ENCODE measurements at regions not wholly inside any gene's neighbourhood (a gene's known extent, or its start where the extent isn't known, plus 50 kb on each side); places are given as distances from the start of the nearest gene placed in this dataset.

GRCh38 chr17:45689451-45689850 lies 94.7 kb upstream of the CRHR1 start:
- DNase-seq = no peak

DNA sequence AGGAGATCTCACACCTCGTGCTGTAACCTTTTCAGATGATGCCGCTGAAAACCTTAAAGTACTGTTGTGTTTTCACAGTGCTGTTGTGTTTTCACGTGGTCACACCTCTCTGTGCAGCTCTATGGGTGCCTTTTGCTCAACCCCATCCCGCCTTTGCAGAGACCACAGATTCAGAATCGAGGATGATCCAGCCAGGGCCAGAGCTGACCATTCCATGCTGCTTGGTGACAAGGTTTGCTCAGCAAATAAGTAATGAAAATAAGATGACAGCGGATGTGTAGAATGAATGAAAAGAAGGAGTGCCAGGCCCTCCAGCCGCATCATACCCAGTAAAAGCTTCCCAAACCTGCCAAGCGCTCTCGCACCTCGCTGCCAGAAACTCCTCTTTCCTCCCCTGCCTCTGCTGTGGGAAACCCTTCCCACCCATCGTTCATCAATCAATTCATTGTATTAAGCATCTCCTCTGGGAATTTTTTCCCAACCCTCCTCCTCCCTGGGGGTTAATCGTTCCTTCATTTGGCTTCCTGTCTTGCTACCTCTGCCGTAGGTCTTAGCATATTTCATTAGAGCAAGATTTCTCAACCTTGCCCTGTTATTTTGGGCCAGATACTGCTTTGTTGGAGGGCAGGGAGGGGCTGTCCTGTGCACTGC lies 93.4 kb upstream of the CRHR1 start:
- no peak for DNase-seq

- DNase-seq = no peak
Measured at GRCh38 chr17:45692661-45693060, 91.5 kb upstream of the CRHR1 start.

DNA sequence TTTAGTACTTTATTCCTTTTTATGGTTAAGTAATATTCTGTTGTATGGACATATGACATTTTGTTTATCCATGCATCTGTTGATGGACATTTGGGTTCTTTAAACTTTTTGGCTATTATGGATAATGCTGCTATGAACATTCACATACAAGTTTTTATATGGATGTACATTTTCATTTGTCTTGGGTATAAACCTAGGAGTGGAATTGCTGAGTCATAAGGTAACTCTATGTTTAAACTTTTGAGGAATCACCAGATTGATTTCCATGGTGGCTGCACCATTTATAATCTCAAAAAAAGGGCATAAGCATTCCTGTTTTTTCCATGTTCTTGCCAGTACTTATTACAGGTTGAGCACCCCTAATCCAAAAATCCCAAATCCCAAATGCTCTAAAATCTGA lies 90.3 kb upstream of the CRHR1 start:
- DNase-seq = no peak

DNA sequence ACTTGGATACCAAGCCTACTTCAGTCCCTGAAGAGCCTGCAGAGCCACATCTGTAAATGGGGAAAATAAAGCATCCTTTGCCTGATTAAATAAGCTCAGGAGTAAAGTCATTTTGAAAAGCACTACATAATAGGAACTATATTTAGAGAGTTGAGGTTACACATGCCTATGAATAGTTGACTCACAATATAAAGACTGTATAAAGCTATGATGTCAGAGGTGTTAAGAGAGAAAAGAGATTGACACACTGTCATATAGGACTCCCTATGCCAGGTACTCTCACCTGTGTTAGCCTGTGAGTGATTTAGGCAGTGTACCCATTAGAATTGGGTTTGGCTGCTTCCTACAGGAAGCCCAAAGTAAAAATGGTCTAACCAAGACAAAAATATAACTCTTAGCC lies 87.7 kb upstream of the CRHR1 start:
- DNase-seq = no peak

DNA sequence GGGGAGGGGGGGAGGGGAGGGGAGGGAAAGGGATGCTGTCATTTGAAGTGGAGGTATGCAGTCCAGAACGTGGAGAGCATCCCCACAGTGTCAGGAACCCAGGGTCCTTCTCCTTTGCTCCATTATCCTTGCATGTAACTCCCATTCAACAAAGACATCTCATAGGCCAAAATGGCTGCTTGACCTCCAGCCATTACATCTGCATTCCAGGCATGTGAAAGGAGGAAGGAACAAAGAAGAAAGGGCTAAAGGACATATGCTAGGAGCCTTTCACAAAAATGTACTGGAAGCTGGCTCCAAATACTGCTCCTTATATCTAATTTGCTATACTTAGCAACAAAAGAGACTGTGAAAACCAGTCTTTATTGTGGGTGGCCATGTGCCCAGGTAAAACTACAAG lies 87.0 kb upstream of the CRHR1 start:
- DNase-seq = no peak

DNA sequence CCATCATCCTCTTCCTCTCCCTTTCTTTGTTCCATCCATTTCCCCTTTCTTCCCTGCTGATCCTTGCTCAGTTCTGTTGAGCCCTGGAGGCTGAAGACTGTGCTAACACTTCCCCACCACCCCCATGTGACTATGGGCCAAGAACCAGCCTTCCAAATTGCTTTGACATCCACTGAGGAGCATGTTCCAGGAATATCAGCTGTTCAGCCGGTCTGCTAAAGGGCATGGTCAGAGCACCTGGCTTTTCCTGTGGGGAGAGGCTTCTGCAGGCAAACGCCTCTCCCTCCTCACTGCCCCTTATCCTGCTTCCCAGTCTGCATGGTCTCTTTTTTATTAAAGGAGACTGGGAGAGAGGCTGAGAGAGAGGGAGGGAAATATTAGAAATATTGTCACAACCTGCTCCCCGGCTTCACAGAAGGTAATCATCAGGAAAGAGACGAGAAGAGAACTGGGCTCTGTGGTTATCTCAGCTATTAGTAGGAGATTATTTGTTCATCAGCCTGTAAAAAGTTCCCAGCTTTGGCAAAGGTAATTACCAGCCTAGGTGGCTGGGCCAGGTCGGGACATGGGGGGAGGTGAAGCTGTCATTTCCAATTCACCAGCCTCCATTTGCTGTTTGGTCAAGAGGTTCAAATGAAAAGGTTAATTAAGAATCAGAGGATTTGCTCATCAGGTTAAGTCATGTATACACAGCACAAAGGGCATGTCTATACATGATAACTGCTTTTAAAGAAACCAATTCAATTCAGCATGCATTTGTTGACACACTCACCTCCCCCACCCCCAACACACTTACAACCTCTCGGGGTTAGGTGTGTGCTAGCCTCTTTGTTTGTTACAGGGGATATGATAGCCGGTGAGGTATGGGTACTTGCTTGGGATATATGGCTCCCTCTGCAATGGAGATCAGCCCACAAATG lies 83.7 kb upstream of the CRHR1 start:
- DNase-seq = no peak

DNA sequence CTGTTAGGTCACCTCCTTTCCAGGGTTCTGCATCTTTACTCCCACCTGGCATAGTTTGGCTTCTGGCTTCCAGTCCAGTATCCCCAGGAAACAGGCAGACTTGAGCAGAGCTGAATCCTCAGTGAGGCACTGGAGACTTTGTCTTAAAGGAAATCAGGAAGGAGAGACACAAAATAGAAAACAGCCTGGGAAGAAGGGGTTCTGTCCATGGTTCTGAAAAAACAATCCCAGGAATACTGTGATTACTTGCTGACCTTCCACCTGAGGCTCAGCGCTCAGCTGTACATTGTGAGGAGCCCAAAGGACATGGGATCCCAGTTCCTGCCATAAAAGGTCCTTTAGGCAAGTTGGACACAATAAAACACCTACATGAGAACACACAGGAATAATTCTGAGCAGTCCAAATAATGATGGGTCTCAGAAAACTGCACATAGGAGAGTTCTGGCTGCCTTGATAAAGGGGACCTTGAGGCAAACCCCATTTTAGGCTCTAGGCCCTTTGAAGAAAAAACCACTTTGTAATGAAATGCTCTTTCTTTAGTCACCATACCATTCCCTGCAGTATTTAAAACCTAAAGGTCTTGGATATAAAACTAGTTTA lies 81.4 kb upstream of the CRHR1 start:
- DNase-seq = no peak

GRCh38 chr17:45703348-45703747 lies 80.8 kb upstream of the CRHR1 start:
- DNase-seq = no peak

GRCh38 chr17:45703806-45704205 lies 80.3 kb upstream of the CRHR1 start:
- no peak for DNase-seq

GRCh38 chr17:45704251-45704650 lies 79.9 kb upstream of the CRHR1 start:
- no peak for DNase-seq

GRCh38 chr17:45705123-45706009 lies 78.8 kb upstream of the CRHR1 start:
- no peak for DNase-seq

- DNase-seq = no peak
Measured at GRCh38 chr17:45706033-45706432, 78.1 kb upstream of the CRHR1 start.

- DNase-seq = no peak
Measured at GRCh38 chr17:45708707-45709290, 75.3 kb upstream of the CRHR1 start.

DNA sequence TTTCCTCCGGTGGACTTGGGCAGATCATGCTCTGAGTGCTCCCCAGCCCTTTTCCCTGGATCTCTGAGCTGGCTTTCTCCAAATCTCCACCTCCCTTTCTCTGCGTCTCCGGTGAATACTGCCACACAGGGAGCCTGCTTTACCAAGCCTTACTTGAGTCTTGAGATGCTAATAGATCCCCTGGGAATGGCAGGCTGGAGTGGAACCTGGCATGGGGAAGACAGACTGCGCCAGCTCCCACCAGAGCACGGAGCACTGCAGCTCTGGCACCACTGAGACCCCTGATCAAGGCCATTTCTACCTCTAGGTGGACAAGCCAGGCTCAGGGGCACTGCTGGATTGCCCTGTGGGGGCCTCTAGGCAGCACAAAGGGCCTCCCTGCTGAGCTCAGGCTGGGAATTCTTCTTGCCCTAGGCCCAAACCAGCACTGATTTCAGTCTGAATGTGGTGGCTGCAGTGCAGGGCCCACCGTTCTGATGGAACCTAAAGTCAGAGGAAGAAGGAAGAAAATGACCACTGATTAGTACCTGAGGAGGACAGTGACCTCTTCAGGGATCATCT lies 74.3 kb upstream of the CRHR1 start:
- DNase-seq = no peak

GRCh38 chr17:45715787-45716186 lies 68.3 kb upstream of the CRHR1 start:
- DNase-seq = no peak

- DNase-seq = no peak
Measured at GRCh38 chr17:45718791-45719190, 65.3 kb upstream of the CRHR1 start.

DNA sequence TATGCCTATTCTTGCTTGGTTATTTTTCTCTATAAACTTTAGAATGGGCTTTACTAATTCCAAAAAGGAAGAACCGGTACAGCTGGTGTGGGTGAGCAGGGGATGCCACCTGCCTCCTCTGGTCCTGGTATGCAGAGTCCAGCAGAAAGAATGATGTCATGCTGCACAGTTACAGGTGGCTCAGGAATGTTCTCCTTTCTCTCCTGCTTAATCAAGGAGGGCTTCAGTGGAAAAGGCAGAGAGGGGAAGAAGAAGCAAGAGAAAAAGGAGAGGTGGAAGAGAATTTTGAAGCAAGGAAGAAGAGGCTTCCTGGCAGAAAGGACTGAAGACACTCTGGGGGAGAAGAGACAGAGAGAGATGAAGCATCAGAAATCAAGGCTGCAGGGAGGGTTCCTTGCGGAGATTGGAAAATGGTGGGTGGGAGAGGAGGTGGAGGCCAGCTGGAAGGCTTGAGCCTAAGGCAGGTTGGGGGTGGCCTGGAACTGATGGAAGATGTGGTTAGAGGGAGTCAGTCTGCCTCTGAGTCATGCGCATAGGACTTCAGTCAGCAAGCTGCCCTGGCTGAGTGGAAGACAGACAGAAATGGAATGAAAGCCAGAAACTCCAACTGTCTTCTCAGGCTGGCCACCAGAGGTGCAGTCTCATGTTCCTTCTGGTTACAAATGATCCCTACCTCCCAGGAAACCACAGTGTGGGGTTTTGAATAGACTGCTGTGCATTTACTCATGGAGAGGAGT lies 64.6 kb upstream of the CRHR1 start:
- no peak for DNase-seq

DNA sequence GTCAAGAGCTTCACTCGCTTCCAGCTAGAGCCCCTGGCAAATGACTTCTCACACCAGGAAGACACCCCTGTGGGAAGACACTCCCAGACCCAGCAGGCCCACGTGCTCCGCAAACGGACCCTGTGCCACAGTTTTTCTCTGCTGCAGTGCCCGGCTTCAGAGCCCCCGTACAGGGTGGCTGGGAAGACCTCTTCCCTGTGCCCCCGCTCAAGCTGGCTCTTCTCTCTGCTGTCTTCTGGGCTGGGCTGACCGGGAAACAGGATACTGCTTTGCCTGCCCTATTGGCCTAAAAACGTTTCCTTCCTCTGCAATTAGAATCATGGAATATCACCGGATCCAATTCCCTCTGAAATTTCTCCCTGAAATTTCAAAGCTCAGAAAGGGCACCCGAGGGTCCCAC lies 63.7 kb upstream of the CRHR1 start:
- no peak for DNase-seq

DNA sequence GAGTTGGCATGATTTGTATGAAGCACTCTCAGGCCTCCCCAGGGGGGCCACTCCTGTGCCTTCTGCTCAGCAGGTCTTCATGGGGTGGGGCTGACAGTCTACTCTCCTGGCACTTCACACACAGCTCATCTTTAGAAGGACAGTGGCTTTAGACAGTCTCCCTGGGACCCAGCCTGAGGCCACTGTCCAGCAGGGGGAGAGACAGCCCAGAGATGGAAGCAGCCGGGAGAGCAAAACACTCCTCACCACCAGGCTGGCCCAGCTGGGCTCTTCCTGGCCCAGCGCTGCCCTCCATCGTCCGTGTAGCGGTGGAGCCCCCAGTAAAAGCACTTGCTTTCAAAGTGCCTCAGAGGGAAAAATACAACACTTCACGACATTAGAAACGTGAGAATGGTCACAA lies 62.0 kb upstream of the CRHR1 start:
- DNase-seq = no peak

DNA sequence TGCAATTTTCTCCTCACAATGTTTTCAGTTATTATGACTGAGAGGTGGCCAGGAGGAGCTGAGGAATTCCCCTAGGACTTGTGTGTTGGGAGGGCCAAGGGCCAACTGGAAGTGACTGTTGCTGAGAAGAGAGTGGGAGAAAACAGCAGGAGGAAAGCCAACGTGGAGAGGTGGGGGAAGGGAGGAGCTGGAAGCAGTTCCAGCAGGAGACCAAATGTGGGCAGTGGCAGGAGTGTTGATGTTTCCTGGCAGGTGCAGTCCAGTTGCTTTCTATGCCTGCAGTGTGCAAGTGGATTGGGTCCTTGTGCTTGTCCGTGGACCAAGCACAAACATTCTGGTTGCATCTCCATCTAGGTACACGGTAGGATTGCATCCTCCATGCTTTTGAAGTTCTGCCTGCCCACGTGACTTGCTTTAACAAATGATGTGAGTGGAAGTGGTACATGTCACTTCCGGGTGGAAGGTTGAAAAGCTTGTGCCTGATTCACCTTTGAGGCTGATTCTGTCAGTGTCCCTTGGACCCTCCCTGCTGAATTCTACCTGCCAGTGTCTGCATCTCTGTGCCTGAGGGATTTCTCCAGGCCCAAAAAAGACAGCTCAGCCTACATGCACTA lies 54.7 kb upstream of the CRHR1 start:
- DNase-seq = no peak

Measured in CD4-positive, alpha-beta T cell treated with Interleukin-17A for 1 hour (primary cell).